B cell (primary cell): ENCODE measurements at regions not wholly inside any gene's neighbourhood (a gene's known extent, or its start where the extent isn't known, plus 50 kb on each side); places are given as distances from the start of the nearest gene placed in this dataset.

ENCODE experiments used
- ATAC-seq: fragments of 200-7000 bp; cut with Tn5 transposase; one replicate; pipeline ENCODE4 v1.10.0; 2021; ENCODE audit warnings: low read depth, mild to moderate bottlenecking, moderate number of reproducible peaks, moderate library complexity
- CTCF ChIA-PET: fragments of 350-600 bp; sonication (Branson Sonifier 250); formaldehyde crosslinking; loops from one replicate; lab custom pipeline; 2021; ENCODE audit warnings: antibody characterized with exemption, inconsistent platforms; lab: Charles Lee
- POLR2A ChIA-PET: fragments of 350-600 bp; sonication (Branson Sonifier 250); formaldehyde crosslinking; loops from one replicate; lab custom pipeline; 2021; ENCODE audit warnings: antibody characterized with exemption; lab: Charles Lee
- DNase-seq: peaks from one replicate; pipeline ENCODE4 v3.0.0; 2013
- H2AFZ ChIP-seq: 2 replicates; pipeline ENCODE4 v1.6.1; 2012; ENCODE audit warnings: mild to moderate bottlenecking, low read depth, low read length; ENCODE audit not compliant: insufficient read depth, poor library complexity, severe bottlenecking
- H3K27ac ChIP-seq, 2 donors: 1 replicate in 1 of 2; 2 replicates in 1 of 2; pipeline ENCODE4 v1.5.1; 2012 to 2013; ENCODE audit warnings: low read length in 2 of 2, mild to moderate bottlenecking in 2 of 2, moderate library complexity in 1 of 2
- H3K27me3 ChIP-seq, 4 experiments: fragments of 200-600 bp in 1 of 4; sonication (generic) in 1 of 4; replicated peaks in 1 of 4; 1 replicate in 2 of 4; 2 replicates in 2 of 4; pipeline versions ENCODE4 v1.6.1 to v1.7.0; 2013 to 2016; ENCODE audit warnings: low read length in 3 of 4, mild to moderate bottlenecking in 2 of 4, mixed read lengths in 1 of 4, moderate library complexity in 1 of 4; ENCODE audit not compliant: insufficient read depth in 4 of 4, control insufficient read depth in 3 of 4; ENCODE audit errors: control extremely low read depth in 1 of 4
- H3K36me3 ChIP-seq, 2 experiments: replicated peaks in 1 of 2; 1 replicate in 1 of 2; 2 replicates in 1 of 2; pipeline versions ENCODE4 v1.6.1 to v1.7.1; 2013; ENCODE audit warnings: low read length in 1 of 2; ENCODE audit not compliant: insufficient read depth in 2 of 2, control insufficient read depth in 1 of 2; ENCODE audit errors: control extremely low read depth in 1 of 2, extremely low read depth in 1 of 2
- H3K4me1 ChIP-seq, 2 donors: fragments of 200-600 bp in 1 of 2; sonication (generic) in 1 of 2; 1 replicate in 1 of 2; 2 replicates in 1 of 2; pipeline versions ENCODE4 v1.5.1 to v1.6.1; 2013 to 2017; ENCODE audit warnings: low read length in 2 of 2; ENCODE audit not compliant: control insufficient read depth in 2 of 2, insufficient read depth in 2 of 2
- H3K4me2 ChIP-seq: replicated peaks from 2 replicates; pipeline ENCODE3; 2012; ENCODE audit warnings: mild to moderate bottlenecking, low read depth, low read length; ENCODE audit not compliant: poor library complexity, severe bottlenecking
- H3K4me3 ChIP-seq, 5 experiments: fragments of 200-600 bp in 1 of 5; sonication (generic) in 1 of 5; 1 replicate in 3 of 5; 2 replicates in 2 of 5; pipeline versions ENCODE4 v1.5.1 to v1.7.0; 2011 to 2016; ENCODE audit warnings: low read length in 4 of 5, mild to moderate bottlenecking in 4 of 5, low read depth in 2 of 5, control low read depth in 1 of 5, moderate library complexity in 1 of 5; ENCODE audit not compliant: insufficient read depth in 1 of 5; ENCODE audit errors: control extremely low read depth in 1 of 5, extremely low read depth in 1 of 5
- H3K79me2 ChIP-seq: fragments of 200-600 bp; sonication (generic); one replicate; pipeline ENCODE4 v1.6.0; 2016; ENCODE audit warnings: low read length; ENCODE audit not compliant: control insufficient read depth, insufficient read depth
- H3K9ac ChIP-seq: fragments of 200-600 bp; sonication (generic); 2 replicates; pipeline ENCODE4 v1.6.1; 2017; ENCODE audit warnings: mild to moderate bottlenecking, low read length, moderate library complexity
- H3K9me3 ChIP-seq, 3 donors: one replicate each; pipeline versions ENCODE4 v1.6.1 to v1.7.1; 2013; ENCODE audit warnings: low read length in 2 of 3; ENCODE audit not compliant: control insufficient read depth in 2 of 3, insufficient read depth in 1 of 3; ENCODE audit errors: control extremely low read depth in 1 of 3
- H4K20me1 ChIP-seq: 2 replicates; pipeline ENCODE4 v1.6.0; 2012; ENCODE audit warnings: mild to moderate bottlenecking, low read length; ENCODE audit not compliant: insufficient read depth, control insufficient read depth, poor library complexity, severe bottlenecking
- H3K27ac Mint-ChIP-seq: one replicate; pipeline ENCODE4 v1.8.0; 2021; ENCODE audit warnings: mixed read lengths
- H3K27me3 Mint-ChIP-seq: one replicate; pipeline ENCODE4 v1.8.0; 2021; ENCODE audit warnings: mixed read lengths
- H3K4me1 Mint-ChIP-seq: one replicate; pipeline ENCODE4 v1.8.0; 2021; ENCODE audit warnings: mixed read lengths
- H3K4me3 Mint-ChIP-seq: one replicate; pipeline ENCODE4 v1.8.0; 2021; ENCODE audit warnings: mixed read lengths
- H3K9me3 Mint-ChIP-seq: one replicate; pipeline ENCODE4 v1.8.0; 2022; ENCODE audit warnings: mixed read lengths; ENCODE audit not compliant: insufficient read depth
- EZH2 ChIP-seq: IDR thresholded peaks from 2 replicates; pipeline ENCODE4 v1.6.1; 2012; ENCODE audit warnings: borderline replicate concordance, low read depth, mild to moderate bottlenecking, moderate library complexity, low read length; ENCODE audit not compliant: insufficient read depth, poor library complexity, severe bottlenecking
- WGBS: methylation state at CpG from one replicate; pipeline ENCODE4 v1.1.5; 2013; ENCODE audit warnings: missing lambda C conversion rate; ENCODE audit not compliant: insufficient coverage; 5-methylcytosine and 5-hydroxymethylcytosine counted together
- intact Hi-C: fragments of 100-400 bp; cut with micrococcal nuclease; formaldehyde crosslinking; loops from one replicate; pipeline ENCODE4 v1.10.0; 2022
- TF ChIP-seq, protein P1 (sequence below): fragments of 200-600 bp; IDR thresholded peaks from one replicate; pipeline ENCODE4 v1.8.0; 2022; ENCODE audit warnings: antibody characterized with exemption, mild to moderate bottlenecking

DNA sequence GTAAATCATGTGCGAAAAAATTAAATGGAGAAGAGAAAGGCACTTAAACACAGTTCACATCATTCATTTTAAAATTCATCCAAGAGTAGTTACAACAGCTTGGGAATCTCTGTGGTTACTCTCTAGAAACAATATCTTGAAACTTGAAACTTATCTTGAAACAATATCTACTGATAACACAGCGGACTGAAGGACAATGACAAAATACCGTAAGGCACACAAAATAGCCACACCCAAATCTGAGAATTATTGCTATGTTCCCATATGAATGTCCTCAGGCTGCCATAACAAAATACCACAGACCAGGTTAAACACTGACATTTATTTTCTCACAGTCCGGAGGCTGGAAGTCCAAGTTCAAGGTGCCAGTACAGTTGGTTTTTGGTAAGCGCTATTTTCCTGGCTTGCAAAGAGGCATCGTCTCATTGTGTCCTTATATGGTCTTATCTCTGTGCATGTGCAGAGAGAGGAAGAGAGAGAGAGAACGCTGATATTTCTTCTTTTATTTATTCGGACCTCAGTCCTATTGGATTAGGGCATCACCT lies 122.5 kb upstream of the BTBD3 start:
- WGBS = 84% methylated on average over 5 of the region's 8 CpGs
- H3K9ac ChIP-seq = no peak overlapping the region
- H2AFZ ChIP-seq = no peak overlapping the region
- H3K4me3 ChIP-seq = no peak overlapping the region
- Mint-ChIP-seq H3K27me3 (no peaks in the 10 kb centered on the region), H3K4me3 (no peak overlapping the region), H3K9me3 (no peaks in the 10 kb centered on the region), H3K27ac (no peak overlapping the region), H3K4me1 (no peaks in the 10 kb centered on the region)
- H3K36me3 ChIP-seq = no peaks in the 10 kb centered on the region
- intact Hi-C loops = no loop called here
- ATAC-seq (no peak), DNase-seq (no peak)
- H3K4me1 ChIP-seq = no peaks in the 10 kb centered on the region
- ChIA-PET POLR2A (no interaction called here), CTCF (no interaction called here)
- H3K9me3 ChIP-seq = no peaks in the 10 kb centered on the region
- H3K79me2 ChIP-seq = no peaks in the 10 kb centered on the region
- no peaks in the 10 kb centered on the region for H4K20me1 ChIP-seq
- no peaks in the 10 kb centered on the region for H3K27me3 ChIP-seq
- TF ChIP-seq, protein P1, sequence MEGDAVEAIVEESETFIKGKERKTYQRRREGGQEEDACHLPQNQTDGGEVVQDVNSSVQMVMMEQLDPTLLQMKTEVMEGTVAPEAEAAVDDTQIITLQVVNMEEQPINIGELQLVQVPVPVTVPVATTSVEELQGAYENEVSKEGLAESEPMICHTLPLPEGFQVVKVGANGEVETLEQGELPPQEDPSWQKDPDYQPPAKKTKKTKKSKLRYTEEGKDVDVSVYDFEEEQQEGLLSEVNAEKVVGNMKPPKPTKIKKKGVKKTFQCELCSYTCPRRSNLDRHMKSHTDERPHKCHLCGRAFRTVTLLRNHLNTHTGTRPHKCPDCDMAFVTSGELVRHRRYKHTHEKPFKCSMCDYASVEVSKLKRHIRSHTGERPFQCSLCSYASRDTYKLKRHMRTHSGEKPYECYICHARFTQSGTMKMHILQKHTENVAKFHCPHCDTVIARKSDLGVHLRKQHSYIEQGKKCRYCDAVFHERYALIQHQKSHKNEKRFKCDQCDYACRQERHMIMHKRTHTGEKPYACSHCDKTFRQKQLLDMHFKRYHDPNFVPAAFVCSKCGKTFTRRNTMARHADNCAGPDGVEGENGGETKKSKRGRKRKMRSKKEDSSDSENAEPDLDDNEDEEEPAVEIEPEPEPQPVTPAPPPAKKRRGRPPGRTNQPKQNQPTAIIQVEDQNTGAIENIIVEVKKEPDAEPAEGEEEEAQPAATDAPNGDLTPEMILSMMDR = no peak
- no peak for TF ChIP-seq EZH2
- no peak overlapping the region for H3K27ac ChIP-seq
- no peak overlapping the region for H3K4me2 ChIP-seq

DNA sequence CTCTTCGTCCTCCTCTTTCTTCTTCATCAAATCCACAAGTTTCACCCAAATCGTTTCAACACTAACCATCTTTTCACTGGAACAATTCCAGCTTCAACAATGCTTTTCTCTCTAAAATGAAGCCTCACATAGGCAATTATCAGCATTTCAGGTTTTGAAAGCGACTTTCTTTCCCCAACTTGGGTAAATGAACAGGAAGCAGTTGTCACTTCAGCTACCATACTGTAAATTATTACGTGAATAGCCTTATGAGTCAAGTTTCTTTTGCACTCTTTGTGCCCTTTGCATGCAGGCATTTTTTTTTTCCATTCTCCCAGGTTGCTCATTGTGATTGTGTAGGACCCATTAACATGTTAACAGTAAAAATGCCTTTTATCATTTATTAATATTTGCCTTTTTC lies 121.7 kb upstream of the BTBD3 start:
- no peak for DNase-seq

More for the DNA sequence above, 121.7 kb upstream of the BTBD3 start:
- Histone ChIP-seq H3K27me3 (no peaks in the 10 kb centered on the region), H3K27ac (no peak overlapping the region), H4K20me1 (no peaks in the 10 kb centered on the region), H3K36me3 (no peaks in the 10 kb centered on the region), H3K4me3 (no peak overlapping the region), H3K4me2 (no peak overlapping the region), H3K9ac (no peak overlapping the region), H3K4me1 (no peaks in the 10 kb centered on the region), H3K9me3 (no peaks in the 10 kb centered on the region), H3K79me2 (no peaks in the 10 kb centered on the region), H2AFZ (no peak overlapping the region)
- Mint-ChIP-seq H3K4me1 (no peaks in the 10 kb centered on the region), H3K4me3 (no peak overlapping the region), H3K27me3 (no peaks in the 10 kb centered on the region), H3K27ac (no peak overlapping the region), H3K9me3 (no peaks in the 10 kb centered on the region)
- TF ChIP-seq, protein P1 = no peak
- no peak for TF ChIP-seq EZH2
- POLR2A ChIA-PET = no interaction called here
- no peak for ATAC-seq
- WGBS = 17% methylated on average over 2 of the region's 4 CpGs
- CTCF ChIA-PET = no interaction called here
- intact Hi-C loops = no loop called here
